ENCODE measurements at regions not wholly inside any gene's neighbourhood (a gene's known extent, or its start where the extent isn't known, plus 50 kb on each side); places are given as distances from the start of the nearest gene placed in this dataset.

GRCh38 chr12:28121899-28122655 lies 68.2 kb upstream of the CCDC91 start:
- H3K27me3 ChIP-seq, result no peaks in the 10 kb centered on the region
- no peak for DNase-seq (ENCODE audit: low spot score in 2 of 2)
- H3K27ac ChIP-seq, result no peak overlapping the region
- TF ChIP-seq CTCF (IDR thresholded peaks at IDR 0.05) (no peak), EP300 (IDR thresholded peaks at IDR 0.05) (no peak), POLR2A (IDR thresholded peaks at IDR 0.05) (no peak)
- 68 to 72% methylated on average over 4 of the region's 4 CpGs for WGBS, 2 donors
- H3K4me1 ChIP-seq, result peaks cover 0 to 13% (median 0%) of the 10 kb centered on the region in 4 donors
- no peaks in the 10 kb centered on the region for H3K9me3 ChIP-seq
- no peaks in the 10 kb centered on the region for H3K36me3 ChIP-seq
- H3K4me3 ChIP-seq, result no peak overlapping the region

- H3K27me3 ChIP-seq, result no peaks in the 10 kb centered on the region
- DNase-seq (ENCODE audit: low spot score in 2 of 2), result no peak
- H3K27ac ChIP-seq, result no peak overlapping the region
- H3K9me3 ChIP-seq, result no peaks in the 10 kb centered on the region
- no peaks in the 10 kb centered on the region for H3K36me3 ChIP-seq
- no peak overlapping the region for H3K4me3 ChIP-seq
- no peak for TF ChIP-seq POLR2A (IDR thresholded peaks at IDR 0.05)
- no peak for TF ChIP-seq CTCF (IDR thresholded peaks at IDR 0.05)
- TF ChIP-seq EP300 (IDR thresholded peaks at IDR 0.05), result no peak
- peaks cover 0 to 13% (median 0%) of the 10 kb centered on the region in 4 donors for H3K4me1 ChIP-seq
- WGBS, 2 donors, result 91 to 92% methylated on average over 3 of the region's 3 CpGs
Measured at GRCh38 chr12:28122756-28123155, 67.5 kb upstream of the CCDC91 start.

GRCh38 chr12:28127455-28127854 lies 62.8 kb upstream of the CCDC91 start:
- Histone ChIP-seq H3K27ac (no peak overlapping the region), H3K4me3 (no peak overlapping the region), H3K36me3 (no peaks in the 10 kb centered on the region), H3K9me3 (no peaks in the 10 kb centered on the region), H3K27me3 (no peaks in the 10 kb centered on the region), H3K4me1 (peaks cover 0 to 13% (median 0%) of the 10 kb centered on the region in 4 donors)
- no peak for DNase-seq (ENCODE audit: low spot score in 2 of 2)
- WGBS, 2 donors, result 90 to 94% methylated on average over 3 of the region's 3 CpGs
- TF ChIP-seq CTCF (IDR thresholded peaks at IDR 0.05) (no peak), EP300 (IDR thresholded peaks at IDR 0.05) (no peak), POLR2A (IDR thresholded peaks at IDR 0.05) (no peak)

GRCh38 chr12:28129031-28129430 lies 61.2 kb upstream of the CCDC91 start:
- Histone ChIP-seq H3K27me3 (no peaks in the 10 kb centered on the region), H3K4me1 (peaks cover 0 to 9% (median 0%) of the 10 kb centered on the region in 4 donors), H3K36me3 (no peaks in the 10 kb centered on the region), H3K4me3 (no peak overlapping the region), H3K9me3 (no peaks in the 10 kb centered on the region), H3K27ac (no peak overlapping the region)
- DNase-seq (ENCODE audit: low spot score in 2 of 2), result no peak
- TF ChIP-seq EP300 (IDR thresholded peaks at IDR 0.05) (no peak), POLR2A (IDR thresholded peaks at IDR 0.05) (no peak), CTCF (IDR thresholded peaks at IDR 0.05) (no peak)
- WGBS, 2 donors, result 64 to 73% methylated on average over 1 of the region's 1 CpG

- no peak overlapping the region for H3K27ac ChIP-seq
- H3K9me3 ChIP-seq, result no peaks in the 10 kb centered on the region
- H3K4me1 ChIP-seq, result no peaks in the 10 kb centered on the region
- no peak for TF ChIP-seq POLR2A (IDR thresholded peaks at IDR 0.05)
- WGBS, 2 donors, result 94 to 99% methylated on average over 2 of the region's 2 CpGs
- H3K4me3 ChIP-seq, result no peak overlapping the region
- no peaks in the 10 kb centered on the region for H3K27me3 ChIP-seq
- DNase-seq (ENCODE audit: low spot score in 2 of 2), result no peak
- H3K36me3 ChIP-seq, result no peaks in the 10 kb centered on the region
Measured at GRCh38 chr12:28130234-28130624, 60.0 kb upstream of the CCDC91 start.

All from tibial nerve (tissue), 4 donors.